NK-92 treated with Interleukin-12 subunit alpha and Interleukin-12 subunit beta, amount 100 ng/mL, for 24 hours (cell line): ENCODE measurements at regions not wholly inside any gene's neighbourhood (a gene's known extent, or its start where the extent isn't known, plus 50 kb on each side); places are given as distances from the start of the nearest gene placed in this dataset.
A peak's percentile ranks its signal among the peaks of the same experiment; 100 is the strongest.

Experiments
- DNase-seq: peaks from one replicate; lab custom pipeline; 2025; lab: John Stamatoyannopoulos, UW

DNA sequence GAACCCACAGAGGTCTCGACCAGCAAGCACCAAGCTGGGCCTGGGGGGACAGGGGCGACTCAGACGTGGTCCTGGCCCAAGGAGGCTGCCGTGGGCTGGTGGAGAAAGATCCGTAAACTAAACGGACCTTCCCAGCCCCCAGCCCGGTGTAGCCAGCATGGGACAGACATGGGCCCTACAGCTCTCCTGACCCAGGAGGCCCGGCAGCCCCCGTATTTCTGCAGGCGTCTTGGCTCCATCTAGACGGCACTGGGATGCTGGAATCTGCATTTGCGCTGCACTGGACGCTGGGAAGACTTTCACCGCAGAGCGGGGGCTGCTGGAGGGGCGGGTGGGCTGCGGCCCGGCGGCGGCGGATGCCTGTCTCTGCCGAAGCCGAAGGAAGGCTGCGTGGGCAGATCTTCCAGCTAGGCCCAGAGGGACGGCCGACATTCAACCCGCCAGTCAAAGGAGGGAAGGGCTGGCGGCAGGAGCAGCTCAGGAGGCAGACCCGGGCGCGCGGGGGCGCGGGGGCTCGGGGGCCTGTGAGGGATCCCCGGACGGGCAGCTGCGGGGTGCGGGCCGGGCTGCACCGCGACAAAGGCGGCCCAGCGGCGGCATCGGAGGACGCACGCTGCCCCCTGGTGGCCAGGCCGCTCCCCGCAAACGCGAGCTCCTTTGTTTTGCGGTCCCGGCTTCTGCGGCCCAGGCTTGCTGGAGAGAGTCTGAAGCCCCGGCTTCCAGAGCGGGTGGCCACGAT lies 266.2 kb downstream of the NSG2 start:
- no peak for DNase-seq

DNA sequence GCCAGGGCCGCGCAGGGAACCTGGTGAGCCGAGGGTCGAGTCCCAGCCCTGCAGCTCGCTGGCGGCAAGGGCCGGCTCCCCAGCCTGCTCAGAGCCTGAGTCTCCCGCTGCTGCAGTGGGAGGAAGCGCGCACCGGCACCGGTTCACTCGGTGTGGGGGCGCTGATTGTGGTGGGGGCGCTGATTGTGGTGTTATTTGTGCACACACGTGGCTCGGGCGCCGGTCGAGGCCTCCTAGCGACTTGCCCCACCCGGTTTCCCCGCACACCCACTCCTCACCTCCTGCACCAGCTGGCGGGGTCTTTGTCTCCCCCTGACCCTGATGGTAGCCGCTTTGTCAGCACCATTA lies 266.7 kb downstream of the NSG2 start:
- DNase-seq = no peak

GRCh38 chr5:174312641-174313040 lies 267.1 kb downstream of the NSG2 start:
- DNase-seq = no peak

DNA sequence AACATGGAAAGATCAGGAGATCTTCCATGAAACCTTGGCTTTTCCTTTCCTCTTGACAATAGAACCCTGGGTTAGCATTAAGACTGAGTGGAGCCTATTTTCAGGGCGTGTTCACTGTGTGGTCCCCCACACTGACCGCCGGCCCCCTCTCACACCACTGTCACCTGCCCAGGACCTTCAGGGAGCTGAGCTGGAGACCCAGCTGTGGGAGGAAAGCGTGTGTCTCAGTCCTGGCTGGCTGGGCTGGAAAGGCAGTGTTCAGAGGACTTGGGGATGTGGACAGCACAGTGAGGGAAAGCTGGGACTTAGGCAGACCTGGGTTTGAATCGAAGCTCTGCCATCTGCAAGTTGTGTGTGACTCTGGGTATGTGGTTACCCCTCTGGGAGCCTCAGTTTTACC lies 268.1 kb downstream of the NSG2 start:
- no peak for DNase-seq

GRCh38 chr5:174314261-174314660 lies 268.8 kb downstream of the NSG2 start:
- no peak for DNase-seq

- DNase-seq = no peak
Measured at GRCh38 chr5:174315471-174315870, 270.0 kb downstream of the NSG2 start.

DNA sequence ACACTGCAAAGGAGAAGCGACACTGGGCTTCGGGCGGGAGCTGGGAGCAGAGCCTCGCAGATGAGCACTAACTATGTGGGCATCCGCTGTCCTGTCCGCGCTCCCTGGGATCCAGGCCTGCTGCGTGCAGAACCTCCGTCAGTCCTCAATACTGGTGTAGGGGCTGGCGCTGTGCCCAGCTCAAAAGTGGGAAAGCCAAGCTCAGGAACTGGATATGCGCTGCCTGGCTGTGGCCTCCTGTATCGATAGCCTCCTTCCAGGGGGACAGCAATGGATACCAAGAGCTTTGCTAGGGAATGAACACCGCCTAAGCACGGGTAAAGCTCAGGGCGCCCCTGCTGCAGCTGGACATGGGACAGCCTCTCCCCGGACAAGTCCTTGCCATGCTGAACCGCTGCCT lies 270.4 kb downstream of the NSG2 start:
- DNase-seq = no peak

DNA sequence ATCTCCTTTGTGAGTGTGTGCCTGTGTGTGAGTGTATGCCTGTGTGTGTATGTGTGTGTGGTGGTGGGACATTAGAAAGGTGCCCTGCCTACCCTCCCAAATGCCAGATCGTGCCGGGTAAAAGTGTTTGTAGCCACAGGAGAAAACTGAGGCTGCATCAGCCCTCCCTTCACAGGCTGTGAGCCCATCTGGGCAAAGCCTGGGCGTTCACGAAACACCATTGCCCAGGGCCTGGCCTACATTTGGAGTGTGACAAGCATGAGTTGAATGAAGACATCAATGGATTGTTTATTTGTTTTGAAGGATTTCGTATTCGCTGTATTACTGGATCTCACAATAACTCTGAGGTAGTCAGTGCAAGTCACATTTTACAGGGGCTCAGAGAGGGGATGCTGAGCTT lies 270.8 kb downstream of the NSG2 start:
- no peak for DNase-seq

GRCh38 chr5:174317256-174317894 lies 271.9 kb downstream of the NSG2 start:
- DNase-seq = no peak

DNA sequence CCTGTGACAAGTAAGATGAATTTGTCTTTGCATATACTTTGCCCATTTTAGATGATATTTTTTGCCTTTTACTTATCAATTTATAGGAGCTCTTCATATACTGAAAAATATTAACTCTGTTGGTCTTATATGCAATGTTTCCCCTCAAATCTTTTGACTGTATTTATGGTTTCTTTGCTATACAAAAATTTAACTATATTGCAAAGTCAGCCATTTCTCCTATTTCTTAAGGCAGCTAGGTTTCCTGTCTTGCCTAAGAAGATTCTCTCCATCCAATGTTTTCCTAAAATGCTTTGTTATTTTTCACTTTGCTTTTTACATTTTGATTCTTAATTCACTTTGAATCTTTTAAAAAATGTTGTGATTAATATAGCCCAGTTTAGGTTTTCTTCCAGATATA lies 273.1 kb downstream of the NSG2 start:
- no peak for DNase-seq

GRCh38 chr5:174319551-174319950 lies 274.0 kb downstream of the NSG2 start:
- no peak for DNase-seq

DNA sequence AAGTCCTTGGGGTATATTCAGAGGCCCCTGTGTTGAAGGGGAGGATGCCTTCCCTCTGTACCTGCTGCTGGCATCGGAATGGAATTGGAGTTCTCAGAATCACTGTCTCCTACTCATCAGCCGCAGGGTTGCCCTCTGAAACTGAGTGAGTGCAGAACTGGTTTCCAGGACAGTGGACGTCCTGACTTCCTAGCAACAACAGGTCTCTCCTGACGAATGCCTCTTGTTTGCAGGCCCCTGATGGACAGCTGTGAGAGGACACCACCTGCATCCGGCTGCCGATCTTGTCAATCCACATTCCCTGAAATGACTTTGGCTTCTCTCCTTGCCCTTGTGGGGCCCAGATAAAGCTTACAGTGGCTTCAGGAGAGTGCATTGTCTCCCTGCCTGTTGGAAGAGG lies 274.5 kb downstream of the NSG2 start:
- no peak for DNase-seq

- peak; percentile 15 for DNase-seq
Measured at GRCh38 chr5:174323878-174324281, 278.4 kb downstream of the NSG2 start.

- no peak for DNase-seq
Measured at GRCh38 chr5:174324680-174325079, 279.2 kb downstream of the NSG2 start.

DNA sequence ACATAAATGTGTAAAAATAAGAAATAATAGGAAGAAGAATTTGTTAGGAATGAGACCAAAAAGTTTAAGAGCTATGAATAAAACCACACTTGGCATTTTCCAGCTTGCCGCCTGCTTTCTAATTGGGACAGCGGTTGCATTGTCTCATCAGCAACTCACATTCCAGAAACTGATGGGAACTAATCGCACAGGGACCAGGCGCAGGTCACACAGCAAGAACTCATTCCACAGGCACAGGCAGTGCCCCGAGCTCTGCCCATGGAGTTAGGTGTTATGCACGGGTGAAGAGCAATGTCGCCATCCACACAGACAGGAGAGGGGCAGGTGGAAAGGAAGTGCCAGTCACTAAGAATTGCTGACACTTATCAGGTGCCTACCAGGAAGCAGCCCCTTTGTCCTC lies 279.9 kb downstream of the NSG2 start:
- no peak for DNase-seq

GRCh38 chr5:174325961-174326360 lies 280.5 kb downstream of the NSG2 start:
- DNase-seq = no peak

DNA sequence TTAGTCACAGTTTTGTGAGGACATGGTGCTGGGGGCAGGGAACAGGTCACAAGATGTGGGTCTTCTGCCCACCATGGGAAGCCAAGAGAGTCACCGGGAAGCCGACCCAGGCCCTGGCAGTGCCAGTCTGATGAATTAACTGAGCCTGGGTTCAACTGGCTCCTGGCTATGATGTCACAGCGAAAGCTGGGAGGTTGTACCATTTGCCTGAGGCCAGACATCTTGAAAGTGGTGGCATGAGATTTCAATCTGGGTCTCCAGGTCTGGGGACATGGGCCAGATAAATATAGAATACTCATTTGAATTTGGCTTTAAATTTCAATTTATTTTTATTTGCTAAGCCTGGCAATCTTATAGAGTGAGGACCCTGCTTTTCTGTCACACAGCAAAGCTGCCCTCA lies 280.9 kb downstream of the NSG2 start:
- DNase-seq = no peak

GRCh38 chr5:174327317-174327864 lies 281.9 kb downstream of the NSG2 start:
- DNase-seq = peak; percentile 62

GRCh38 chr5:174327896-174328295 lies 282.4 kb downstream of the NSG2 start:
- DNase-seq = no peak

DNA sequence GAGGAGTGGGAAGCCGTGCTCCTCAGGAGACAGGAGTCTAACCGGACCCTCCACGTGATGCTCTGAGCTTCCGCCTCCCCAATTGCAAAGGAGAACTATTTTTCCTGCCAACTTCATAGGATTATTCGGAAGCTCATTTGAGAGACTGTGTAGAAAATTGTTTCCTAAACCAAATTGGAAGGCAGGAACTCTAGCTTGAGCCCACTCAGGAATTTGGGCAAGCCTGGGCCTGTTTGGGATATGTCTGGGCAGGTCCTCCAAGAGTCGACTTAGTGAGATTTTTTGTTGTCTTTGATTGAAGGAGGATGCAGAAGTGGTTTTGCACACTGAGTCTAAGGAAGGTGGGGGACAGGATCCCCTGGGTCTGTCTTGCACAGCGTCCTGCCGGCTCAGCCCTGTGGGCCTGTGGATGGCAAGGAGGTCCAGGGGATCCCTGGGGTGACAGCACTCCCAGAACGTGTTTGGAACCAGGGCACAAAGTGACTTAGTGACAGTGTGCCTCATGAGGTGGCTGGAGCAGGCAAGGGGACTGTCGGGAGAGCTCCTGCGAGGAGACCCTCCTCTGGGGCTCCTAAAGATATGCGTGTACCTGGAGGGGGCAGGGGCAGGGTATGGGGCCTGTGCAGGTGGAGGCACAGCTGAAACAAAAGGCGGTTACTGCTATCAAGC lies 283.3 kb downstream of the NSG2 start:
- no peak for DNase-seq

DNA sequence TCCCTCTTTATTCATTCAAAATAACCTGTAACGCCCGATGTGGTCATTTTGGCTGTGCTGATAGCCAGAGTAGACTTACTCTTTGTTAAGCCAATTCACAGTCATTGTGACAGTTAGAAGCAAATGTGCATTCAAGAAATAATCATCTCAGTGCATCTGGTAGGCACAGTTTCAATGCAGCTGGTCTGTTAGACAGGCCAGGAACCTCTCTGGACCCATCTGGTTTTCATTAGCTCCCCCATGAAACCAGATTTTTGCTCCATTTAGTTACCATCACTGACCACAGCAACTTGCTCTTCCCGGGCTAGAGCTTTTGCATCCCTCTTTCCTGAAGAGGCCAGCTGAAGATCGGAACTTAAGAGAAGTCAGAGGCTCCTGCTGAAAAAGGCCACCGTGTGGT lies 284.2 kb downstream of the NSG2 start:
- no peak for DNase-seq

GRCh38 chr5:174335682-174336364 lies 290.3 kb downstream of the NSG2 start:
- no peak for DNase-seq

- no peak for DNase-seq
Measured at GRCh38 chr5:174336479-174336878, 291.0 kb downstream of the NSG2 start.
